HepG2 (cell line): ENCODE measurements at regions not wholly inside any gene's neighbourhood (a gene's known extent, or its start where the extent isn't known, plus 50 kb on each side); places are given as distances from the start of the nearest gene placed in this dataset.

Source experiments
- ARHGAP35 ChIP-seq: sonication (generic); formaldehyde crosslinking; IDR thresholded peaks from 2 replicates; pipeline ENCODE4 v1.9.0; 2022; ENCODE audit warnings: mild to moderate bottlenecking, inconsistent platforms, moderate library complexity, missing genetic modification reagents, borderline replicate concordance
- IKZF4 ChIP-seq: sonication (generic); formaldehyde crosslinking; IDR thresholded peaks from 2 replicates; pipeline ENCODE4 v1.5.1; 2020; ENCODE audit warnings: borderline replicate concordance, mild to moderate bottlenecking, low read depth, missing genetic modification reagents; ENCODE audit errors: not compliant biosample characterization
- KDM4B ChIP-seq: sonication (generic); formaldehyde crosslinking; IDR thresholded peaks from 2 replicates; pipeline ENCODE4 v1.4.0; 2020; ENCODE audit warnings: missing genetic modification reagents
- SATB2 ChIP-seq: sonication (generic); formaldehyde crosslinking; IDR thresholded peaks from 2 replicates; pipeline ENCODE4 v1.5.0; 2020; ENCODE audit warnings: missing genetic modification reagents
- ZNF17 ChIP-seq: sonication (generic); formaldehyde crosslinking; IDR thresholded peaks from 2 replicates; pipeline ENCODE4 v1.5.0; 2020; ENCODE audit warnings: mild to moderate bottlenecking, missing genetic modification reagents
- TF ChIP-seq, protein P1 (sequence below): sonication (generic); formaldehyde crosslinking; IDR thresholded peaks from 2 replicates; pipeline ENCODE4 v1.4.0; 2020; ENCODE audit warnings: missing genetic modification reagents
- TF ChIP-seq, protein P2 (sequence below), 2 experiments: fragments of 450-650 bp in 1 of 2; sonication (generic) in 1 of 2; formaldehyde crosslinking in 1 of 2; IDR thresholded peaks; 2 replicates each; pipeline versions ENCODE4 v1.6.1 to v1.8.0; 2016 to 2022; ENCODE audit warnings: antibody characterized with exemption in 1 of 2, mild to moderate bottlenecking in 1 of 2, missing genetic modification reagents in 1 of 2

DNA sequence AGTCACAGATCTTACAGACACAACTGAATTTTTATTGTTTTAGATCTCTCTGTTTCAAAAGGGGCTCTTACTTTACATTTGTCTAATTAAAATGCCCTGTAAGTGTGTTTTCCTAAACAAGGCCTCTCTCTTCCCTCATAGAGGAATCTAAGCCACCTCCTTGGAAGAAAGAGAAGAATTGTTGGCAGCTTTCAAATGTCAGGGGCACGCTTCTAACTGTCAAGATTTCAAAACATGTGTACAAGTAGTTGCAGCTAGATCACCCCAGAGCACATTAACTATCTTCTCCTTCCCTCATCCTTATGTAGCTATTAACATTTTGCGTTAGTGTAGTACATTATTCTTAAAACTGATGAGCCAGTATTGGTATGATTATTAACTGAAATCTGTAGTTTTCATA, 266.5 kb upstream of the BOD1L1 start (continued):
- TF ChIP-seq, protein P1, sequence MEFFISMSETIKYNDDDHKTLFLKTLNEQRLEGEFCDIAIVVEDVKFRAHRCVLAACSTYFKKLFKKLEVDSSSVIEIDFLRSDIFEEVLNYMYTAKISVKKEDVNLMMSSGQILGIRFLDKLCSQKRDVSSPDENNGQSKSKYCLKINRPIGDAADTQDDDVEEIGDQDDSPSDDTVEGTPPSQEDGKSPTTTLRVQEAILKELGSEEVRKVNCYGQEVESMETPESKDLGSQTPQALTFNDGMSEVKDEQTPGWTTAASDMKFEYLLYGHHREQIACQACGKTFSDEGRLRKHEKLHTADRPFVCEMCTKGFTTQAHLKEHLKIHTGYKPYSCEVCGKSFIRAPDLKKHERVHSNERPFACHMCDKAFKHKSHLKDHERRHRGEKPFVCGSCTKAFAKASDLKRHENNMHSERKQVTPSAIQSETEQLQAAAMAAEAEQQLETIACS (CRISPR knock-in tag) = no peak
- no peak for TF ChIP-seq KDM4B (CRISPR knock-in tag)
- no peak for TF ChIP-seq SATB2 (CRISPR knock-in tag)
- TF ChIP-seq, protein P2, sequence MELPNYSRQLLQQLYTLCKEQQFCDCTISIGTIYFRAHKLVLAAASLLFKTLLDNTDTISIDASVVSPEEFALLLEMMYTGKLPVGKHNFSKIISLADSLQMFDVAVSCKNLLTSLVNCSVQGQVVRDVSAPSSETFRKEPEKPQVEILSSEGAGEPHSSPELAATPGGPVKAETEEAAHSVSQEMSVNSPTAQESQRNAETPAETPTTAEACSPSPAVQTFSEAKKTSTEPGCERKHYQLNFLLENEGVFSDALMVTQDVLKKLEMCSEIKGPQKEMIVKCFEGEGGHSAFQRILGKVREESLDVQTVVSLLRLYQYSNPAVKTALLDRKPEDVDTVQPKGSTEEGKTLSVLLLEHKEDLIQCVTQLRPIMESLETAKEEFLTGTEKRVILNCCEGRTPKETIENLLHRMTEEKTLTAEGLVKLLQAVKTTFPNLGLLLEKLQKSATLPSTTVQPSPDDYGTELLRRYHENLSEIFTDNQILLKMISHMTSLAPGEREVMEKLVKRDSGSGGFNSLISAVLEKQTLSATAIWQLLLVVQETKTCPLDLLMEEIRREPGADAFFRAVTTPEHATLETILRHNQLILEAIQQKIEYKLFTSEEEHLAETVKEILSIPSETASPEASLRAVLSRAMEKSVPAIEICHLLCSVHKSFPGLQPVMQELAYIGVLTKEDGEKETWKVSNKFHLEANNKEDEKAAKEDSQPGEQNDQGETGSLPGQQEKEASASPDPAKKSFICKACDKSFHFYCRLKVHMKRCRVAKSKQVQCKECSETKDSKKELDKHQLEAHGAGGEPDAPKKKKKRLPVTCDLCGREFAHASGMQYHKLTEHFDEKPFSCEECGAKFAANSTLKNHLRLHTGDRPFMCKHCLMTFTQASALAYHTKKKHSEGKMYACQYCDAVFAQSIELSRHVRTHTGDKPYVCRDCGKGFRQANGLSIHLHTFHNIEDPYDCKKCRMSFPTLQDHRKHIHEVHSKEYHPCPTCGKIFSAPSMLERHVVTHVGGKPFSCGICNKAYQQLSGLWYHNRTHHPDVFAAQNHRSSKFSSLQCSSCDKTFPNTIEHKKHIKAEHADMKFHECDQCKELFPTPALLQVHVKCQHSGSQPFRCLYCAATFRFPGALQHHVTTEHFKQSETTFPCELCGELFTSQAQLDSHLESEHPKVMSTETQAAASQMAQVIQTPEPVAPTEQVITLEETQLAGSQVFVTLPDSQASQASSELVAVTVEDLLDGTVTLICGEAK (IDR thresholded peaks at IDR 0.05) = no peak
- TF ChIP-seq, protein P2 (CRISPR knock-in tag; IDR thresholded peaks at IDR 0.05) = no peak
- TF ChIP-seq IKZF4 = no peak
- TF ChIP-seq ZNF17 (CRISPR knock-in tag) = no peak
- no peak for TF ChIP-seq ARHGAP35
- TF ChIP-seq, all 625 proteins: peak for 0
